Activated CD8-positive, alpha-beta memory T cell treated with anti-CD3 and anti-CD28 coated beads for 4 hours (primary cell): ENCODE measurements at regions not wholly inside any gene's neighbourhood (a gene's known extent, or its start where the extent isn't known, plus 50 kb on each side); places are given as distances from the start of the nearest gene placed in this dataset.
"Not testable (repeated sequence)": the region's sequence is repeated elsewhere in the genome, so short reads cannot be mapped to it uniquely, and the experiment has no call there.

Experiments used
- DNase-seq, 2 donors: peaks; one replicate each; pipeline ENCODE4 v3.0.0-alpha.2; 2020; ENCODE audit warnings: low read depth in 2 of 2

DNA sequence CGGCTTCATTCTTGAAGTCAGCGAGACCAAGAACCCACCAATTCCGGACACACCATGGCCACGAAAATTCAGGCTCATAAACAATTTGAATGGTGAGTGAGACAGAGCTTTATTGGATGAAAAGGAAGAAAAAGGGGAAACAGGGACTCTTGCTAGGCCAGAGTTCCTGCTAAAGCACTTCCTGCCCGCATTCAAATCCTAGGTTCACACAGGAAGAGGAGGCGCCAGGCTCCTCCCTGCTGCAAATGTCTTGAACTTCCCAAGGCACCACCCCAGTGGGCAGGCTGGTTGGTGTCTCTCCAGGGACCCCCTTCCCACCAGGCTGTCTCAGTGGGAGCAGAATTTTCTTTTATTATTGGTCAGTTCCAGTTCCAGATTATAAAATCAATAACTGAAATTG lies 121.2 kb downstream of the FSCB start:
- no peak for DNase-seq

DNA sequence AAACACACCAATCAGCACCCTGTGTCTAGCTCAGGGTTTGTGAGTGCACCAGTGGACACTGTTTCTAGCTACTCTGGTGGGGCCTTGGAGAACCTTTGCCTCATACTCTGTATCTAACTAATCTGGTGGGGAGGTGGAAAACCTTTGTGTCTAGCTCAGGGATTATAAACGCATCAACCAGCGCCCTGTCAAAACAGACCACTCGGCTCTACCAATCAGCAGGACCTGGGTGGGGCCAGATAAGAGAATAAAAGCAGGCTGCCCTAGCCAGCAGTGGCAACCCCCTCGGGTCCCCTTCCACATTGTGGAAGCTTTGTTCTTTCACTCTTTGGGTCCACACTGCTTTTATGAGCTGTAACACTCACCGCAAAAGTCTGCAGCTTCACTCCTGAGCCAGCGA lies 121.8 kb downstream of the FSCB start:
- not testable (repeated sequence) for DNase-seq

DNA sequence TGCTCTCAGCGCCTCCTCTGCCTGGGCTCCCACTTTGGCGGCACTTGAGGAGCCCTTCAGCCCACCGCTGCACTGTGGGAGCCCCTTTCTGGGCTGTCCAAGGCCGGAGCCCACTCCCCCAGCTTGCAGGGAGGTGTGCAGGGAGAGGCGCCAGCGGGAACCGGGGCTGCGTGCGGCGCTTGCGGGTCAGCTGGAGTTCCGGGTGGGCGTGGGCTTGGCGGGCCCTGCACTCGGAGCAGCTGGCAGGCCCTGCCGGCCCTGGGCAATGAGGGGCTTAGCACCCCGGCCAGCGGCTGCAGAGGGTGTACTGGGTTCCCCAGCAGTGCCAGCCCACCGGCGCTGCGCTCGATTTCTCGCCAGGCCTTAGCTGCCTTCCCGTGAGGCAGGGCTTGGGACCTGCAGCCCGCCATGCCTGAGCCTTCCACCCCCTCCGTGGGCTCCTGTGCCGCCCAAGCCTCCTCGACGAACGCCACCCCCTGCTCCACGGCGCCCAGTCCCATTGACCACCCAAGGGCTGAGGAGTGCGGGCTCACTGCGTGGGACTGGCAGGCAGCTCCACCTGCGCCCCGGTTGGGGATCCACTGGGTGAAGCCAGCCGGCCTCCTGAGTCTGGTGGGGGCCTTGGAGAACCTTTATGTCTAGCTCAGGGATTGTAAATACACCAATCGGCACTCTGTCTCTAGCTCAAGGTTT lies 122.3 kb downstream of the FSCB start:
- DNase-seq, result not testable (repeated sequence)

DNA sequence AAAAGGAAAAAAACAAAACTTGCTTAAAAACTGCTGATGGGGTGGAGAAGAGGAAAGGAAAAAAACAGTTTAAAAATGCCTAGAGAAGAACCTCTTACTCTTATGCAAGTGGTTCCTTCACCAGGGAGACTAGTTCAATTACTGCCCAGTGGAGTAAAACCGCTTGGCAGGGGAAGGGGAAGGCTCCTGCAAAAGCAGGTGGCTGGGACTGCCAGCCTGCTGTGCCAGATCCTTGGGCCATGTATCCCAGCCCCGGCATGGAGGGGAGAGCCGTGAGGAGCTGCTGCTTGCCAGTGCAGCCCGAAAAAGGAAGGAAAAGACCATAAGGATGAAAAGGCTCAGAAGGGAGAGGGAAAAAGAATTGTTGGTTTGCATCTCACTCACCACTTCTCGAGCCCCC lies 123.0 kb downstream of the FSCB start:
- DNase-seq, result no peak

DNA sequence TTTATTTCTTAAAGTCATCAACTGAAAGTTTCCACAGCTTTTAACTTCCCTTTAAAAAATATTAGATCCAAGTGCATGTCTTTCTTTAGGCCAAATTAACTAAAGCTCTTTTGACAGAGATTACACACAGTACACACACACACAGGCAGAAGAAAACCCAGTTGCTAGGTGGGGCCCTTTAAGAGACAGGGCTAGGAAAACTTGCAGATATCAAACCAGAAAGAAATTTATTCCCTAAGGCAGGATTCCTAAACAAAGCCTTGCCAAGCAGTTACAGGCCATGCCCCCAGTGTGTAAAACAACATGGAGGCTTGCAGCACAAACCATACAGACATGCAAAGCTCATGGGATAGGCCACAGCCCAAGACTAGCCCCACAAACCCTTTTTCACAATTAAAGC lies 123.4 kb downstream of the FSCB start:
- DNase-seq, result no peak

DNA sequence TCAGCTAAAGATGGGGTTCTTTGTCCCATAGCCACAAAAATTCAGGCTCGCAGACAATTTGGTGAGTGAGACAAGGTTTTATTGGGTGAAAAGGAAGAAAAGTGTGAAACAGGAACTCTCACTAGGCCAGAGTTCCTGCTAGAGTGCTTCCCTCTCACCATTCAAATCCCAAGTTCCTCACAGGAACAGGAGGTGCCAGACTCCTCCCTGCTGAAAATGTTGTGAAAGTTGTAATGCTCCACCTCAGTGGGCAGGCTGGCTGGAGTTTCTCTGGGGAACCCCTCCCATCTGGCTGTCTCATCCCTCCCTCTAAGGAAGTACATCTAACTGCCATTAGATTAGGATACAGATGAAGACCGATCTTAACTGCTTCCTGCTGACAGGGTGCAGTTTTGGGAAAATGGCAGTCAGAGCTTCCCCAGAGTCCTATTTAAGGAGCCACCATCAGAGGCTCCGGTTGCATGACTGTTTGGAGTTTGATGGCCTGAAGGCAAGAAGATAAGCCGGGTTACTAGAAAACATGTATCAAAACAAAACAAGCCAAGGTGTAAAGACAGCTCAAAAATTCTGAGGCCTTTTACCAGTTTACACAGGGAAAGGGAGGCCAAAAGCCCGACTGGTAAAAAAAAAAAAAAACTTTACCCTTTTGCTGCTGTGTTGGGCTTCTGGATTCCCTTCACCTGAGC lies 127.6 kb downstream of the FSCB start:
- no peak for DNase-seq

DNA sequence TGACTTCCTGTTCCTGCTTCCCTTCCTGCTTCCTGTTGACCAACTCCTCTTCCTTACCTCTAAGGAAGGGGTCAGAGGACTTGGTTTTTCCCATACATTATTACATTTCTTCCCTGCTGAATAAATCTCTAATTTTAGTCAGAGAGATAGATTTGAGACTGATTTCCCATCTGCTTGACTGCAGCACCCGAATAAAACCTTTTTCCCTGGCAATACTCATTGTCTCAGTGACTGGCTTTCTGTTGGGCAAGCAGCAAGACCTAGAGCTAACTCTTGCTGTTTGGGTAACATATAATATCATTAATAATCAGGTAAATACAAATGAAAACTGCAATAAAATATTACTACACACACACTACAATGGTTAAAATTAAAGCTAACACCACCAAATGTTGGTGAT lies 132.2 kb downstream of the FSCB start:
- DNase-seq, result no peak

DNA sequence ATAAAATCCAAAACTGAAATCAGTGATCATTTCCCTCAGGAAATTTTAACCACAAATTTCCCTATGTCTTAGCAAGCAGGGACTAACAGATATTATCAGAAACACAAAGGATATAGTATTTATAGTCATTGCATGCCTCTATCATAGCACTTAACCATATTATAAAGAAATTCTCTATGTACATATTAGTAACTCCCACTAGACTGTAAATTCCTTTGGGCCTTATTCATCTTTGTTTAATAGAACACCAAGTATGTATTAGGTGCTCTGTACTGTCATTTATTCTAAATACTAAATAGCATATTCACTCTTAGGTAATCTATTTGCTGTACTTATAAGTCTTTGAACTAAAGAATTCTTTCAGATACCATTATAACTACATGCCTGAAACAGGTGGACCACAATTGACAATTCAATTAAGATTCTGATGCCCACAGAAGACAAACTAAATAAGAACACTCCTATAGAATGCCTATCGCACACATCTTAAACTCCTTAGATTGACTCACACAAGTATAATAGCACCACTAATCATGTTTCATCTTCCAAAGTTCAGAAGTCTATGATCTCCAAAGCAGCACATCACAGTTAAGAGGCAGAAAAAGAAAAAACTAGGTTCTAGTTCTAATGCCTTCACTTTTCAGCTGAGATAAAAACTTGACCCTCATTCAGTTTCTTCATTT lies 134.1 kb downstream of the FSCB start:
- no peak for DNase-seq

DNA sequence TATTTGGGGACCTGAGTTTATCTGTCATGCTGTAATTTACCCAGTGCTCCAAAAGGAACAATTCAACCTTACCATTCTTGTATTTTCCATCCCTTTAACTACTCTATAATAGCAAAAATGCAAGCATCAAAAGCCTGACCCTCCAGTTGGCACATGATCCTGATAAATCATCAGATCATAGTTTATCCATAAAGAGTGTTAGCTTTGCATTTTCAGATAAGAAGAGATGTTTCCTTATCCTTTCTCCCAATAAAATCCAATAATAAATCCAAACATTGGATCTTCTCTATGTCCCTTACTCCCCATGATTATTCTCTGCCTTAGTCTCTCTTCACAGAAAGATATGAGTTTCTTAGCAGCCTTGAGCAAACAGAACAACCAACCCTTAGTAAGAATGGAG lies 134.9 kb downstream of the FSCB start:
- DNase-seq, result no peak

DNA sequence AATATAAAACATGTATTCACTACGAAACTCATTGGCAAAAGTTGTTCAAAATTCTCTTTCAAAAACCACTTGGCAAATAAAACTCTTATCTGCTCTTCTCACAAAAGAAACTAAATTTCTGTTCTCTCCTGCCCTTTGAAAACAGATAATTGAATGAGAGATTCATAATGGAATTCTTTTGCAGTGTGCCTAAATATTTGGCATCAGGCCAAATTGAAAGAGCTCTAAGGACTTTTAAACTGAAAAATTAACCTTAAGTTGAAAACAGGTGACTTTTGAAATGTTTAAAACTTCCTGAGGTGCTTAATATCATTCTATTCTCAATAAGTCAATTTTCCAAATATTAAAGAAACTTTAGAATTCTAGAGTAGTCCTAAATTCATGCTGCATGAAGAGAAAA lies 136.4 kb downstream of the FSCB start:
- no peak for DNase-seq

DNA sequence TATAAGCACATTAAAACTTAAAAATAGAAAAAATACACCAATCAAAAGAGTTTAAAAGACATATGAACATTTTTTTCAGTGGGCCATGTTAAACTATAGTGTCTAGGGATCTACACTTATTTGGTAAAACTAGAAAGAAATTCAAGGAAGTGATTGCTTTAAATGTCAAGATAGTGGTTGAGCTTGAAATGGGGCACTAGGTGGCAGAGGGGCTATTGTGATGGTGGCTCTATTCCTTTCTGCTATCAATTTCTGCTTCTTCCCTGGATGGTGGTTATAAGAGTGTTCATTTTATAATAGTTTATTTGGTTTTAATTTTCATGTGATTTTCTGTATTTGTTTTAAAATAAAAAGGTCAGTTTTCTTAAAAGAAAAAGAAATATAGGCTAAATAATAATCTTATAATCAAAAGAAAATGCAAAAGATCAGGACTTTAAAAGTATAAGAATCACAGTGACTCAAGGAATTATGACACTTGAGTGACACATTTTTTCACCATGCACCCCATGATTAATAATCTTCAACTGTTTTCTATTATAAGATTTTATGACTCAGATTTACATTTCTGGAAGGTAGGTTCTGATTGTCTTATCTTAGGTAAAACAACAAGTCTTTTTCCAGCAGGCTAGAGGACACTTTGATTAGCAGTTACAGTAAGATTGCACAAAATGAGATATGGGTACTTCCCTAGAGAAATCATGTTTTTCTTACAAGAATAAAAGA lies 137.5 kb downstream of the FSCB start:
- DNase-seq, result no peak

DNA sequence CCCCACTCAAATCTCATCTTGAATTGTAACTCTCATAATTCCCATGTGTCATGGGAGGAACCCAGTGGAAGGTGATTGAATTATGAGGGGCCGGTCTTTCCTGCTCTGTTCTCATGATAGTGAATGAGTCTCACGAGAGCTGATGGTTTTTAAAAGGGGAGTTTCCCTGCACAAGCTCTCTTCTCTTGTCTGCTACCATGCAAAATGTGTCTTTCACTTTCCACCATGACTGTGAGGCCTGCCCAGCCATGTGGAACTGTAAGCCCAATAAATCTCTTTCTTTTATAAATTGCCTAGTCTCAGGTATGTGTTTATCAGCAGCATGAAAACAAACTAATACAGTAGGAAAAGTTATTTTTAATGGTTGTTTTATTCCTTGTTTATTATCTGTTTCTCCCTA lies 146.0 kb downstream of the FSCB start:
- DNase-seq, result no peak

DNA sequence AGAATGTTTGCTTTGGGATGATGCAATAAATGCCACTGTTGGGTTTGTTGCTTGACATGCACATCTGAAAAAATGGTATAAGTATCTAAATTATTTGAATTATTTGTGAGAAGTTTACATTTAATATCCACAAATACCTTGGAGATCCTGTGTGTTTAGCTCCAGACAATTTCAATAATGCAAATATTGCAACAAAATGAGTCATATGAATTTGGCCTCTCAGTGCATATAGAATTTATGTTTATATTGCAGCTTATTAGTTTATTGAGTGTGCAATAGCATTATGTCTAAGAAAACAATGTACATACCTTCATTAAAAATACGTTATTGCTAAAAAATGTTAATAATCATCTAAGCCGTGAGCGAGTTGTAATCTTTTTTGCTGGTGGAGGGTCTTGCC lies 153.3 kb downstream of the FSCB start:
- DNase-seq, result no peak

DNA sequence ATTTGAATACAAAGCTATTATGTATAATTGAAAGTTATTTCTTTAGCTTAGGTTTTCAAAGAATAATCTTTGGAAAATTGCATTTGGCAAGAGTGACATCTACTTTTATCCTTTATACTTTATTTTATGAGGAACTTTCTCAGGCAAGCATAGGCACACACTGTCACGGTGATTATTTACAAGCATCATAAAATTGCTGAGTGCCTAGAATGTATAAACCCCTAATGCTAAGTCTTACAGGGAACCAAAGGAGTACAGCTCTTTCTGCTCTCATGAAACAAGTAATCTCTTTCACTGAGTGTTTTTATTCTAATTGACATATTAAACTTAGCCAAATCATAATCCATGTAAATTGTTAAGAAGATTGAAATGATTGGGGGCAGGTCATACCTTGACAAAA lies 154.9 kb downstream of the FSCB start:
- DNase-seq, result no peak

DNA sequence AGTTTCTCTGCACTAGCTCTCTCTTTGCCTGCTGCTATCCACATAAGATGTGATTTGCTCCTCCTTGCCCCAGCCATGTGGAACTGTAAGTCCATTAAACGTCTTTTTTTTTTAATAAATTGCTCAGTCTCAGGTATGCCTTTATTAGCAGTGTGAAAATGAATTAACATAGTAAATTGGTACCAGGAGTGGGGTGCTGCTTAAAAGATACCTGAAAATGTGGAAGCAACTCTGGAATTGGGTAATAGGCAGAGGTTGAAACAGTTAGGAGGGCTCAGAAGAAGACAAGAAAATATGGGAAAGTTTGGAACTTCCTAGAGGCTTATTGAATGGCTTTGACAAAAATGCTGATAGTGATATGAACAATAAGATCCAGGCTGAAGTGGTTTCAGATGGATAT lies 159.8 kb downstream of the FSCB start:
- no peak for DNase-seq

DNA sequence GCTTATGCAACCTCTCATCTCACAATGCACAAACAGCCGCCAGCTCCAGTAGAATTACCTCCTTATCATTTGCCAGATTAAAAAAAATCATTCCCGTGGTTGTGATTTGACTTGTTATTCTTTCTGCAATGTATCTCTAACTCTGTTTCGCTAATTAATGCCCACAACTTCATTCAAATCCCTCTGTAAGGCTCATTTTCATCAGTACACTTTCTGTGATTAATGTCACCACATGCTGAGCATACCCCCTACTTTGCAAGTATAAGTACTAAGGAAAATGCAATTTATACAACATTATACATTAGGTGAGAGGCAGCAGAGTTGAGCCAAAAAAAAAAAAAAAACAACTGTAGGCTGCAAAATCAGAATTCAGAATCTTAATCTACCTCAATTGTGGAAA lies 166.0 kb downstream of the FSCB start:
- DNase-seq, result no peak

DNA sequence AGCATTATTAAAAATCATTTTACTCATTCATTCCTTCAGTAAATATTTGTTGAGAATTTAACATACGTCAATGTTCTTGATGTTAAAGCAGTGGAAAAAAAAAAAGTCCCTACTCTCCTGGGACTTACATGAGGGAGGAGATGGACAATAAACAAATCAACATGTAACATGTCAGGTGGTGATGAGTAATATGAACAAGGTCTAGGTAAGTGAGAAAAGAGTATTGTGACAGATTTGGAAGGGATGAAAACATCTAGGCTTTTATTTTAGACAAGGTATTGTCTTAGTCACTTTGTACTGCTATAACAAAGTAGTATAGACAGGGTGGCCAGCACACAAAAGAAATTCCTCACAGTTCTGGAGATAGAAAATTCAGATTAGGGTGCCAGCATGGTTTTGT lies 167.2 kb downstream of the FSCB start:
- no peak for DNase-seq

DNA sequence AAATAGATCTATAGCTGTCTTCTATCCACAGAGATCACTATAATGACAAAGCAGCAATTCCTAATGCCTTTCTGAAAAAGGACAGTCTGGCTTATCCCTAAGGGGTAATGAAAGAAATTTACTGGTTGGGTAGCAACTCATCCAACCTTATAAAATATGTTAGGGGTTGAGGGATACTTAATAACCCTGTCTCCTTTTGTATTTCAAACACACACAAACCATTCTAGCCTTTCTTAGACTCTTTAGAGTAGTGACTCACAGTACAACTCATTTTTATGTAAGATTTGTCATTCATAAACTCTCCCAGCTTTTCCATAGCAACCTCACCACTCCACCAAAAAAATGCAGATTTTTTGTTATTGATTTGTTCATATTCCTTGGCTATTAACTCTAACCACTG lies 167.9 kb downstream of the FSCB start:
- no peak for DNase-seq

DNA sequence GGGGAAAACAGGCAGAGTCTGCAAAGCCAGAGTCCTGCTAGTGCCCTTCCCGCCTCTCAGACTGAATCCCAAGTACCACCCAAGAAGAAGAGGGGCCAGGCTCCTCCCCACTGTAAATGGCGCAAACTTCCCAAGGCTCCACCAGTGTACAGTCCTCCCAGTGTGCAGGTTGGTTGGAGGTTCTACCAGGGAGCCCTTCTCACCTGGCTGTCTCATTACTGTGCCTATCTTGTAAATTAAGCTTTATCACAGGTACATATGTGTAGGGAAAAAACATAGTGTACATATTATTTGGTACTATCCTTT lies 189.7 kb downstream of the FSCB start:
- no peak for DNase-seq

DNA sequence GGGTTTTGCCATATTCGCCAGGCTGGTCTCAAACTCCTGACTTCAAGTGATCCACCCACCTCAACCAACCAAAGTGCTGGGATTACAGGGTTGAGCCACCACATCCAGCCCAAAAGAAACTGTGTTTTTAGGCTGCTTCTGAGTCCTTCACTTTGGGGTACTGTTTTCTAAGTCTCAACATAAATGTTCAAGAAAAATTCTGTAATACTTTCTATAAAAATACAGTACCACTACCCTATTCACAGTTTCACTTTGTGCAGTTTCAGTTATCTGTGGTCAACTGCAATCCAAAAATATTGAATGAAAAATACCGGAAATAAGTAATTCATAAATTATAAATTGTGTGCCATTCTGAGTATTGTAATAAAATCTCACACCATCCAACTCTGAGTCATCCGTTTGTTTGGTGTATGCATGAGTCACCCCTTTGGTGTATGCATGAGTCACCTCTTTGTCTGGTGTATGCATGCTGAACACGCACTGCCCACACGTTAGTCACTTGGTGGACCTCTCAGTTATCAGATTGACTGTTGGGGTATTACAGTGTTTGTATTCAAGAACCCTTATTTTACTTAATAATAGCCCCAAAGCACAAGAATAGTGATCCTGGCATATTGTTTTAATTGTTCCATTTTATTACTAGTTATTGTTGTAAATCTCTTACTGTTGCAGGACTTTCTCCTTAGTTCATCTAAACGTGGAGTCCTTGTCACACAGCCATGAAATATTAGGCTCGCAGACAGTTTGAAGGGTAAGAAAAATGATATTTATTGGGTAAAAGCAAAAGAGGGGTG lies 190.2 kb downstream of the FSCB start:
- peak in 1 of 2 donors; percentile 0 for DNase-seq

DNA sequence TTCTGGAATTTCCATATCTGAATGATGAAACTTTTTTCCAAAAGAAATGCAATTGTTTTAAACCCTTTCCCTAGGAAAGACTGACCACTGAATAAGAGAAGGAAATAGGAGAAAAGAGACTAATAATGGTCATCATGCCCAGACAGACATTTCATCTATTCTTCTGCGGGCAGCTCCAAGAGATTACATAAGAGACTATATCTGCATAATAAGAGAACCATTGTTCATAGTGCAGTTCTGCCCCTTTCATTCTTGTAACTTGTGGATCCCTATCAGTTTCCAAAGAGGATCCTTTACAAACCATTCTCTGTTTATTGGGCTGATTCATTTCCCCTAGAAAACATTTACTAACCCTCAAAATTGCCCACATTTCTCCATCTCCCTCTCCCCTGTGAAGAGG lies 197.8 kb downstream of the FSCB start:
- DNase-seq, result no peak

DNA sequence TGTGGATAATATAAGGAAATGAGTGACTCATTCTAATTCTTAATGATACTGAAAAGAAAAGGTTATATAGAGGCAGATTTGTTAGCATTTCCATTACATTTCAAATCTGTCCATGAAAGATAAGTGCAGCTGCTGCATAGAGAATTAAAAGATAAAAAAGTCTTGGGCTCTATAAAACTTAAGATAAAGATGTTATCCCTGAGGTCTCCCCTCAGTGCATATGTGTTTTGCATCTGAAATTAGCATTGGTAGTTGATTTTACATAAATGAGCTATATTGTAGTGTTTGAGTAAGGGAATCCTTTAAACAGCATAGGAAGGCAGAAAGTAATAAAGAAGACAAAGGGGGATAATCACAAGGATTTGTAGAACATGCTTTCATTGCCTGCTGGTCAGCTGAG lies 206.2 kb downstream of the FSCB start:
- no peak for DNase-seq
